ENCODE measurements at regions not wholly inside any gene's neighbourhood (a gene's known extent, or its start where the extent isn't known, plus 50 kb on each side); places are given as distances from the start of the nearest gene placed in this dataset.

GRCh38 chr15:37801529-37801928 lies 132.9 kb upstream of the TMCO5A start:
- H3K4me3 ChIP-seq (ENCODE audit: low read depth, low read length), result no peak overlapping the region
- no peaks in the 10 kb centered on the region for H3K9me3 ChIP-seq
- no peak for DNase-seq
- no peaks in the 10 kb centered on the region for H3K27me3 ChIP-seq
- TF ChIP-seq CTCF (IDR thresholded peaks at IDR 0.05; ENCODE audit: low read depth, low read length), result no peak
- H3K36me3 ChIP-seq, result no peaks in the 10 kb centered on the region
- peaks cover 4% of the 10 kb centered on the region; the same call in 1 of the 2 replicates for H3K4me1 ChIP-seq

GRCh38 chr15:37806808-37807207 lies 127.6 kb upstream of the TMCO5A start:
- Histone ChIP-seq H3K9me3 (no peaks in the 10 kb centered on the region), H3K4me3 (ENCODE audit: low read depth, low read length) (no peak overlapping the region), H3K36me3 (no peaks in the 10 kb centered on the region), H3K27me3 (no peaks in the 10 kb centered on the region), H3K4me1 (peaks cover 7% of the 10 kb centered on the region; the same call in 1 of the 2 replicates)
- TF ChIP-seq CTCF (IDR thresholded peaks at IDR 0.05; ENCODE audit: low read depth, low read length), result no peak
- no peak for DNase-seq

- TF ChIP-seq CTCF (IDR thresholded peaks at IDR 0.05; ENCODE audit: low read depth, low read length), result no peak
Measured at GRCh38 chr15:37810381-37810780, 124.1 kb upstream of the TMCO5A start.

GRCh38 chr15:37813306-37813705 lies 121.1 kb upstream of the TMCO5A start:
- TF ChIP-seq CTCF (IDR thresholded peaks at IDR 0.05; ENCODE audit: low read depth, low read length), result no peak
- no peaks in the 10 kb centered on the region for H3K9me3 ChIP-seq
- no peaks in the 10 kb centered on the region; the same call in 1 of the 2 replicates for H3K4me1 ChIP-seq
- H3K36me3 ChIP-seq, result no peaks in the 10 kb centered on the region
- H3K27me3 ChIP-seq, result no peaks in the 10 kb centered on the region
- DNase-seq, result no peak
- H3K4me3 ChIP-seq (ENCODE audit: low read depth, low read length), result no peak overlapping the region

More at GRCh38 chr15:37810381-37810780, 124.1 kb upstream of the TMCO5A start:
- Histone ChIP-seq H3K4me1 (peaks cover 7% of the 10 kb centered on the region; the same call in 1 of the 2 replicates), H3K27me3 (no peaks in the 10 kb centered on the region), H3K9me3 (no peaks in the 10 kb centered on the region), H3K4me3 (ENCODE audit: low read depth, low read length) (no peak overlapping the region), H3K36me3 (no peaks in the 10 kb centered on the region)
- DNase-seq, result no peak

- Histone ChIP-seq H3K4me3 (ENCODE audit: low read depth, low read length) (no peak overlapping the region), H3K36me3 (no peaks in the 10 kb centered on the region), H3K4me1 (peaks cover 4% of the 10 kb centered on the region; the same call in 1 of the 2 replicates), H3K9me3 (no peaks in the 10 kb centered on the region), H3K27me3 (no peaks in the 10 kb centered on the region)
- no peak for DNase-seq
- no peak for TF ChIP-seq CTCF (IDR thresholded peaks at IDR 0.05; ENCODE audit: low read depth, low read length)
Measured at GRCh38 chr15:37814847-37815515, 119.5 kb upstream of the TMCO5A start.

- Histone ChIP-seq H3K9me3 (no peaks in the 10 kb centered on the region), H3K36me3 (no peaks in the 10 kb centered on the region), H3K27me3 (no peaks in the 10 kb centered on the region), H3K4me3 (ENCODE audit: low read depth, low read length) (no peak overlapping the region), H3K4me1 (peaks cover 9% of the 10 kb centered on the region; the same call in 1 of the 2 replicates)
- no peak for TF ChIP-seq CTCF (IDR thresholded peaks at IDR 0.05; ENCODE audit: low read depth, low read length)
- no peak for DNase-seq
Measured at GRCh38 chr15:37818152-37818677, 116.2 kb upstream of the TMCO5A start.
